ENCODE measurements at regions not wholly inside any gene's neighbourhood (a gene's known extent, or its start where the extent isn't known, plus 50 kb on each side); places are given as distances from the start of the nearest gene placed in this dataset.
A peak's percentile ranks its signal among the peaks of the same experiment; 100 is the strongest.

DNA sequence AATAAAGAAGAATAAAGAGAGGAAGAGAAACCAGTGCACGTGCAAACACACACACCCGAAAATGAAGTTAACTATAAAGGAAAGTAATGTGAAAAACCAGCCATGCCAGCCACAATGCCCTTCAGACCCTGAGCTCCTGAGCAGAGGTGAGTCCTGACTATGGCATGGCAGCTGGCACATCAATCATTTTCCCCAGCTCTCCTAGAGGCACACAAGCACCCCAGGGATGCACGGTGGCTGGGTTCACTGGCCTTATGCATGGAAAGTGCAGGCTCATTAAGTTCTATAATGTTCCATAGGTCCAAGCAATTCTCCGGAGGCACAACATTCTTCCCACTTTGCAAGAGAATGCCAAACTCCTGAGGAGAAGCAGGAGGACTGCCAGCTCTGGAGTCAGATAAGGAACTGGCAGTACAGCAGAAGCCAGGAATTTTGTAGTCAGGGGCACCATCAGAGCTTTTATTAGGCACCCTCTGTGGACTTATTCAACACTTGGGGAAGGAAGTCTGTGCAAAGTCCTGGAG, 175.0 kb upstream of the PRDM1 start:
- Histone ChIP-seq H3K36me3 (replicated peaks in 1 of 2; ENCODE audit: control insufficient read depth in 1 of 2, insufficient read depth in 2 of 2, low read length in 2 of 2) (no peaks in the 10 kb centered on the region), H3K79me2 (ENCODE audit: insufficient read depth, low read length) (no peaks in the 10 kb centered on the region), H3K9ac (ENCODE audit: insufficient read depth, low read length, poor library complexity, severe bottlenecking) (no peak overlapping the region), H4K20me1 (ENCODE audit: insufficient read depth, low read length) (no peaks in the 10 kb centered on the region), H3K9me3 (replicated peaks in 1 of 2; ENCODE audit: control insufficient read depth in 1 of 2, insufficient read depth in 1 of 2, low read length in 2 of 2) (no peaks in the 10 kb centered on the region), H3K27me3 (ENCODE audit: control insufficient read depth in 2 of 2, insufficient read depth in 2 of 2, low read length in 2 of 2) (no peaks in the 10 kb centered on the region), H3K4me3 (replicated peaks in 1 of 3; ENCODE audit: low read depth in 2 of 3, low read length in 3 of 3) (no peak overlapping the region), H3K4me2 (replicated peaks; ENCODE audit: extremely low read depth, low read length, poor library complexity, severe bottlenecking) (no peak overlapping the region), H3K27ac (ENCODE audit: low read depth in 1 of 2, low read length in 2 of 2) (no peak overlapping the region), H2AFZ (ENCODE audit: insufficient read depth, low read depth, low read length, poor library complexity, severe bottlenecking) (no peak overlapping the region), H3K4me1 (ENCODE audit: control insufficient read depth in 1 of 2, insufficient read depth in 2 of 2, low read length in 2 of 2) (peaks cover 42 to 43% of the 10 kb centered on the region in 2 donors)
- DNase-seq: no peak
- H3K27me3 Mint-ChIP-seq (ENCODE audit: low read depth in 3 of 3): peaks cover 0 to 4% (median 0%) of the 10 kb centered on the region in 3 donors
- no peak overlapping the region for H3K4me3 Mint-ChIP-seq
- no peaks in the 10 kb centered on the region for H3K36me3 Mint-ChIP-seq
- TF ChIP-seq, protein P1, sequence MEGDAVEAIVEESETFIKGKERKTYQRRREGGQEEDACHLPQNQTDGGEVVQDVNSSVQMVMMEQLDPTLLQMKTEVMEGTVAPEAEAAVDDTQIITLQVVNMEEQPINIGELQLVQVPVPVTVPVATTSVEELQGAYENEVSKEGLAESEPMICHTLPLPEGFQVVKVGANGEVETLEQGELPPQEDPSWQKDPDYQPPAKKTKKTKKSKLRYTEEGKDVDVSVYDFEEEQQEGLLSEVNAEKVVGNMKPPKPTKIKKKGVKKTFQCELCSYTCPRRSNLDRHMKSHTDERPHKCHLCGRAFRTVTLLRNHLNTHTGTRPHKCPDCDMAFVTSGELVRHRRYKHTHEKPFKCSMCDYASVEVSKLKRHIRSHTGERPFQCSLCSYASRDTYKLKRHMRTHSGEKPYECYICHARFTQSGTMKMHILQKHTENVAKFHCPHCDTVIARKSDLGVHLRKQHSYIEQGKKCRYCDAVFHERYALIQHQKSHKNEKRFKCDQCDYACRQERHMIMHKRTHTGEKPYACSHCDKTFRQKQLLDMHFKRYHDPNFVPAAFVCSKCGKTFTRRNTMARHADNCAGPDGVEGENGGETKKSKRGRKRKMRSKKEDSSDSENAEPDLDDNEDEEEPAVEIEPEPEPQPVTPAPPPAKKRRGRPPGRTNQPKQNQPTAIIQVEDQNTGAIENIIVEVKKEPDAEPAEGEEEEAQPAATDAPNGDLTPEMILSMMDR (IDR thresholded peaks at IDR 0.05): no peak
- WGBS (ENCODE audit: insufficient coverage): 88% methylated on average over 2 of the region's 4 CpGs
- H3K4me1 Mint-ChIP-seq: peaks cover 46% of the 10 kb centered on the region
- intact Hi-C loops (cut with micrococcal nuclease): no loop called here
- peaks cover 0 to 2% (median 0%) of the 10 kb centered on the region in 7 donors for H3K9me3 Mint-ChIP-seq
- H3K27ac Mint-ChIP-seq: peak overlapping the region in 1 of 7 donors; percentile 44

DNA sequence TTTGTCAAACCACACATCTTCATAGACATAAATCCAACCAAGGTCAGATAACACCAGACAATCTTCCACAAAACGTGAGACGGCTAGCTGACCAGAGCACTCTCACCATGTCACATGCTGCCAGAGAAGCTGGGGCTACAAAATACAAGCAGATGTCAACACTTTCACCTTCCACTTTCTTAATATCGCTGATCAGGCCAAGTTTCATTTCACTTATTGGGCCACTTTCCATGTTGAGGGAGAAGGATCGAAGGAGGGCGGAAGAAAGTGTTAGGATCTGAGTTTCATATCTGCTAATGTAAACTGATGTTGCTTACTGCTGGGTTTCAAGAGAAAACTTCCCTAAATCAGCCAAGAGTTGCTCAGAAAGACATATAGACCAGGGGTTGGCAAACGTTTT, 177.0 kb upstream of the PRDM1 start:
- peak overlapping the region in 1 of 2 donors; percentile 78 for H3K4me3 Mint-ChIP-seq
- Histone ChIP-seq H3K9ac (ENCODE audit: insufficient read depth, low read length, poor library complexity, severe bottlenecking) (no peak overlapping the region), H3K4me2 (replicated peaks; ENCODE audit: extremely low read depth, low read length, poor library complexity, severe bottlenecking) (peak overlapping the region; percentile 35), H3K27me3 (ENCODE audit: control insufficient read depth in 2 of 2, insufficient read depth in 2 of 2, low read length in 2 of 2) (no peaks in the 10 kb centered on the region), H3K36me3 (replicated peaks in 1 of 2; ENCODE audit: control insufficient read depth in 1 of 2, insufficient read depth in 2 of 2, low read length in 2 of 2) (no peaks in the 10 kb centered on the region), H2AFZ (ENCODE audit: insufficient read depth, low read depth, low read length, poor library complexity, severe bottlenecking) (peak overlapping the region; percentile 24), H3K4me3 (replicated peaks in 1 of 3; ENCODE audit: low read depth in 2 of 3, low read length in 3 of 3) (peak overlapping the region in 1 of 3 experiments; percentile 15), H3K4me1 (ENCODE audit: control insufficient read depth in 1 of 2, insufficient read depth in 2 of 2, low read length in 2 of 2) (peaks cover 42 to 43% of the 10 kb centered on the region in 2 donors), H3K9me3 (replicated peaks in 1 of 2; ENCODE audit: control insufficient read depth in 1 of 2, insufficient read depth in 1 of 2, low read length in 2 of 2) (no peaks in the 10 kb centered on the region), H4K20me1 (ENCODE audit: insufficient read depth, low read length) (no peaks in the 10 kb centered on the region), H3K79me2 (ENCODE audit: insufficient read depth, low read length) (no peaks in the 10 kb centered on the region), H3K27ac (ENCODE audit: low read depth in 1 of 2, low read length in 2 of 2) (peak overlapping the region; percentile 31 to 72)
- intact Hi-C loops (cut with micrococcal nuclease): no loop called here
- WGBS (ENCODE audit: insufficient coverage): 0% methylated on average over 2 of the region's 6 CpGs
- peaks cover 49% of the 10 kb centered on the region for H3K4me1 Mint-ChIP-seq
- TF ChIP-seq, protein P1 (IDR thresholded peaks at IDR 0.05): no peak
- H3K9me3 Mint-ChIP-seq: no peaks in the 10 kb centered on the region
- H3K36me3 Mint-ChIP-seq: no peaks in the 10 kb centered on the region
- H3K27me3 Mint-ChIP-seq (ENCODE audit: low read depth in 3 of 3): peaks cover 0 to 4% (median 0%) of the 10 kb centered on the region in 3 donors
- DNase-seq: peak; percentile 51 to 70 (median 56)
- peak overlapping the region; percentile 66 to 88 (median 83) for H3K27ac Mint-ChIP-seq
